HG02678 (cell line): ENCODE measurements at regions not wholly inside any gene's neighbourhood (a gene's known extent, or its start where the extent isn't known, plus 50 kb on each side); places are given as distances from the start of the nearest gene placed in this dataset.

ENCODE experiments used
- ATAC-seq: cut with Tn5 transposase; IDR thresholded peaks from one replicate; pipeline ENCODE4 v1.9.1; 2021; ENCODE audit warnings: mild to moderate bottlenecking, moderate library complexity; ENCODE audit not compliant: unreplicated experiment

GRCh38 chr16:7021653-7022275 lies 310.9 kb upstream of the RBFOX1 start:
- ATAC-seq, result no peak

- no peak for ATAC-seq
Observed at GRCh38 chr16:7017006-7017662, 315.5 kb upstream of the RBFOX1 start.

DNA sequence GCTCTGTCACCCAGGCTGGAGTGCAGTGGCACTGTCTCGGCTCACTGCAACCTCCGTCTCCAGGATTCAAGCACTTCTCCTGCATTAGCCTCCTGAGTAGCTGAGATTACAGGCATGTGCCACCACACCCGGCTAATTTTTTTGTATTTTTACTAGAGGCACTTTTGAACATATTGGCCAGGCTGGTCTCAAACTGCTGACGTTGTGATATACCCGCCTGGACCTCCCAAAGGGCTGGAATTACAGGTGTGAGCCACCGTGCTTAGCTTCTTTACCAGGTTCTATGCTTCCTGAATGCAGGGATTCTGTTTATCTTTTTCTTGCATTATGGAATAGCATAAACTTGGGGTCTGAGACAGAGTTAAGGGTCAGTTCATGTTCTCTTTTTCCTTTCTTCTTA lies 317.9 kb upstream of the RBFOX1 start:
- no peak for ATAC-seq

- ATAC-seq, result no peak
Observed at GRCh38 chr16:7013990-7014389, 318.7 kb upstream of the RBFOX1 start.

- no peak for ATAC-seq
Observed at GRCh38 chr16:7004266-7004665, 328.4 kb upstream of the RBFOX1 start.

DNA sequence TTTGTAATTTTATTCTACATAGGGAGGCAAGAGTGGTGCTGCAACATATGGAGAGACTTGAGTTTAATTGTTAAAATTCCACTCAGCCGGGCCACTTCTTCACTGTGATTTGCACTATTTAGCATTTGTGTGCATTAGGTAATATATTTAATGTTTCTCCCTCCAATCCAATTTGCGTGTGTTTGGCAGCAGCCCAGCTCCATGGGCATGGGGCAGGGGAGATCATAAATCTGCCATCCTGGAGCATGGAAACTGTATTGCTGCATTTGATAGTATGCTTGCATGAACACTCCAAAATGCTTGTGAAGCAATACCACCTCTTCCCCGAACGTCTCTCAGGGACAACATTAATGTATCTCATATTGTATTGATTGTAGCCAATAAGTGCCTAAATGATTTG lies 339.1 kb upstream of the RBFOX1 start:
- no peak for ATAC-seq

GRCh38 chr16:6988846-6989245 lies 343.8 kb upstream of the RBFOX1 start:
- no peak for ATAC-seq

- no peak for ATAC-seq
Observed at GRCh38 chr16:6977916-6978315, 354.7 kb upstream of the RBFOX1 start.

GRCh38 chr16:6977291-6977690 lies 355.4 kb upstream of the RBFOX1 start:
- ATAC-seq, result no peak

DNA sequence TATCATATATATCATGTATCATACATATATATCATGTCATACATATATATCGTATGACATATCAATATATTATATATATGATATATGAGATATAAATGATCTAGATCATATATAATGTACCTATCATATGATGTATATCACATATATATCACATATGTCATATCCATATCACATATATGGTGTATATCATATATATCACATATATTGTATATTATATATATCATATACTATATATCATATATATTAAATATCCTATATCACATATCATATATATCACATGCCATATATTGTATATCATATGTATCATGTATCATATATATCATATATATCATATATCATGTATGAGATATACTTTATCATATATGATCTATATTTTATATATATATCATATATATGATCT lies 355.9 kb upstream of the RBFOX1 start:
- ATAC-seq, result no peak

DNA sequence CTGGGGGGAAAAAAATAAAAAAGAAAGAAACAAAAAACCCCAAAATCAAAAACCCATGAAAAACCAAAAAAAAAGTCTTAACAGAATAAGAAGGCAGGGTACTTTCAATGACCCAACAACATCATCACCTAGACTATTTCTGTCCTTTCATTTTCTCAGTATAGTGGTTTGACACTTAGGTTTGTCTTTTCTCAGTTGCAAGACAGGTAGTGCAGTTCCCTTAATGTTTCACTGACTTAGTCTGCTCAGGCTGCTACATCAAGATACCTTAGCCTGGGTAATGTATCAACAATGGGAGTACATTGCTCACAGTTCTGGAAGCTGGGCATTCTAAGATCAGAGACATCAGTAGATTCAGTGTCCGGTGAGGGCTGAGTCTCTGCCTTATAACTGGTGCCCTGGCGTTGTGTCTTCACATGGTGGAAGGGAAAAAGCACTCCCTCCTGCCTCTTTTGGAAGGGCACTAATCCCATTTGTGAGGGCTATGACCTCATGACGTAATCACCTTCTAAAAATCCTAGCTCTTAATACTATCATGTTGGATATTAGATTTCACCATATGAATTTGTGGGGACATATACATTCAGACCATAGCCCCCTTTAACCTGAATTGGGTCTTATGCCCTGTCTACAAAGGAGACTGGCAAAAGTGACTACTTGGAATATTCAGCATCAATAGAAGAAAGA lies 362.3 kb upstream of the RBFOX1 start:
- no peak for ATAC-seq

- no peak for ATAC-seq
Observed at GRCh38 chr16:6969594-6969993, 363.1 kb upstream of the RBFOX1 start.

GRCh38 chr16:6967796-6968320 lies 364.8 kb upstream of the RBFOX1 start:
- no peak for ATAC-seq

DNA sequence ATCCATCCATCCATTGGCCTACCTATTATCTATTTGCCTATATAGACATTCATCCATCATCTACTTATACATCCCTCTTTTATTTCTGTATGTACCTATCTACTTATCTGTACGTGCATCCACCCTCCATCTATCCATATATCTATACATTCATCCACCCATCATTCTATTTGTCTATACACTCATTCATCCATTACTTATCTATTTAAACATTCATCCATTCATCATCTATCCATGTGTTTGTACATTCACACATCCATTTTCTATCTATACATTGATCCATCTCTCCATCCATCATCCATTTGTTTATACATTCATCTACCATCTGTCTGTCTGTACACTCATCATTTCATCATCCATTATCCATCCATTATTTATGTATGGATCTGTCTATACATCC lies 365.7 kb upstream of the RBFOX1 start:
- no peak for ATAC-seq

GRCh38 chr16:6964679-6965078 lies 368.0 kb upstream of the RBFOX1 start:
- no peak for ATAC-seq

- ATAC-seq, result no peak
Observed at GRCh38 chr16:6961704-6962103, 370.9 kb upstream of the RBFOX1 start.

DNA sequence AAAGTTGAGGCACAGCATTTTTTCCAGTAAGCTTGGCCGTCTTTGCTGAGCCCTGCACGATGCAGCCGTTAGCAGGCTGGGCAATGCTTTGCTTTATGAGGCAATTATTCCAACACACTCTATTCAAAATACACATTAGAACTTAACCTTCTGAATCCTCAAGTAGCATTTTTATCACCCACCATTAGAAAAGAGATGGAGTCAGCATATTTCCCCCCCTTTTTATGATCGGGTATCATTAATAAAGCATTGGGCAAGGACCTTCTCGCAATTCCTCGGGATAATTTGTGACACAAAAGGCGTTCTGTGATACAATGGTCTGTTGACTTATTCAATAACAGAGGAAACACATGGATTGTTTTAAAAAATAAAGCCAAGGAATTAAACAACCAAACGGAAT lies 374.5 kb upstream of the RBFOX1 start:
- no peak for ATAC-seq

GRCh38 chr16:6957681-6958080 lies 375.0 kb upstream of the RBFOX1 start:
- no peak for ATAC-seq

DNA sequence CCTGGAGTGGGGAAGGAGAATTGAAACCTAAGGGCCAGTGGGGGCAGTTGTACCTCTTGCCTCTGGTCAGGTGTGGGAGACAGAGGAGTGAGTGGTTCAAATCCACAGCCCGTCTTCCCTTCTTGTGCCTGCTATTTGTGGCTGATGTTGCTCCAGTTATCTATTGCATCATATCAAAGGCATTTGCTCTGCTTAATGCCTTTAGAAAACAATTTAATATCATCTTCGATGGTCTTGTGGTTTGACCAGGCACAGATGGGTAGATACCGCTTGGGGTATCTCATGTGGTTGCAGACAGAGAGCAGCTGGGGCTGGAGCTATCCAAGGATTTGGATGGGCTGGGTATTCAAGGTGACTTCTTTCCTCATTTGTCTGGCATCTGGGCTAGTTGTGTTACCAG lies 376.1 kb upstream of the RBFOX1 start:
- ATAC-seq, result no peak

GRCh38 chr16:6955303-6955702 lies 377.3 kb upstream of the RBFOX1 start:
- no peak for ATAC-seq

DNA sequence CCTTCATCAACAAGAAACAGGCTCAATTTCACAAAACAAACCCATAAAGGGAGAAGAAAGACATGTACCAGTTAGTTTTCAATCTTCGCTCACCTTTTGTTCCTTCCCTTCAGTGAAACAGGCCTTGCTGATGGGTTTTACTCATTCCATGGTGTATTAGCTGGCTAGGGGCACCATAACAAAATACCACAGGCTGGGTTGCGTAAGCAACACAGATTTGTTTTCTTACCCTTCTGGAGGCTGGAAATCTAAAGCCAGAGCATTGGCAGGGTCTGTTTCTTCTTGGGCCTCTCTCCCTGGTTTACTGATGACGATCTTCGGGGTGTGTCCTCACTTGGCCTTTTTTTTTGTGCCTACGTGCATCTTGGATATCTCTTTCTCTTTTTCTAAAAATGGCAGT lies 383.4 kb upstream of the RBFOX1 start:
- ATAC-seq, result no peak

GRCh38 chr16:6947291-6947690 lies 385.4 kb upstream of the RBFOX1 start:
- no peak for ATAC-seq
